OCI-LY1 (cell line): ENCODE measurements at regions not wholly inside any gene's neighbourhood (a gene's known extent, or its start where the extent isn't known, plus 50 kb on each side); places are given as distances from the start of the nearest gene placed in this dataset.

Experiments
- H2AFZ ChIP-seq: fragments of 200-600 bp; sonication (generic), shearing (Covaris generic); 2 replicates; pipeline ENCODE4 v1.6.0; 2014; ENCODE audit warnings: antibody characterized with exemption, mild to moderate bottlenecking, low read length
- H3F3A ChIP-seq: fragments of 200-600 bp; sonication (generic), shearing (Covaris generic); 2 replicates; pipeline ENCODE4 v1.6.0; 2014; ENCODE audit warnings: mild to moderate bottlenecking, antibody characterized with exemption, low read length, moderate library complexity; ENCODE audit not compliant: insufficient read depth
- H3K27ac ChIP-seq: fragments of 200-600 bp; sonication (generic); 2 replicates; pipeline ENCODE4 v1.5.1; 2014; ENCODE audit warnings: low read length, mixed run types, mild to moderate bottlenecking, low read depth; ENCODE audit not compliant: poor library complexity, severe bottlenecking
- H3K27me3 ChIP-seq: fragments of 200-600 bp; sonication (generic); 2 replicates; pipeline ENCODE4 v1.6.0; 2014; ENCODE audit warnings: antibody characterized with exemption, mild to moderate bottlenecking, low read length, moderate library complexity; ENCODE audit not compliant: insufficient read depth
- H3K36me3 ChIP-seq: fragments of 200-600 bp; sonication (generic); 2 replicates; pipeline ENCODE4 v1.6.1; 2014; ENCODE audit warnings: mild to moderate bottlenecking, antibody characterized with exemption, low read length, moderate library complexity, mixed read lengths; ENCODE audit not compliant: insufficient read depth
- H3K4me1 ChIP-seq: fragments of 200-600 bp; sonication (generic); 2 replicates; pipeline ENCODE4 v1.5.1; 2014; ENCODE audit warnings: mild to moderate bottlenecking, low read length, moderate library complexity; ENCODE audit not compliant: insufficient read depth, severe bottlenecking
- H3K4me2 ChIP-seq: fragments of 200-600 bp; sonication (generic), shearing (Covaris generic); 2 replicates; pipeline ENCODE4 v1.6.1; 2014; ENCODE audit warnings: low read length
- H3K4me3 ChIP-seq: fragments of 200-600 bp; sonication (generic); 2 replicates; pipeline ENCODE4 v1.5.1; 2014; ENCODE audit warnings: low read length, low read depth, mild to moderate bottlenecking, mixed read lengths; ENCODE audit not compliant: poor library complexity, severe bottlenecking
- H3K79me2 ChIP-seq: fragments of 200-600 bp; shearing (Covaris generic); 2 replicates; pipeline ENCODE4 v1.6.1; 2016; ENCODE audit warnings: mixed run types, low read length, mixed read lengths; ENCODE audit not compliant: insufficient read depth
- H3K9ac ChIP-seq: fragments of 200-600 bp; sonication (generic), shearing (Covaris generic); 2 replicates; pipeline ENCODE4 v1.6.1; 2014; ENCODE audit warnings: mild to moderate bottlenecking, low read length, mixed read lengths
- H3K9me2 ChIP-seq: fragments of 200-600 bp; sonication (generic), shearing (Covaris generic); 2 replicates; pipeline ENCODE4 v1.6.1; 2014; ENCODE audit warnings: low read depth, mild to moderate bottlenecking, low read length, mixed read lengths
- H3K9me3 ChIP-seq: fragments of 200-600 bp; shearing (Covaris generic); 2 replicates; pipeline ENCODE4 v1.6.1; 2014; ENCODE audit warnings: low read length, mixed read lengths
- H4K20me1 ChIP-seq: fragments of 200-600 bp; sonication (generic), shearing (Covaris generic); 2 replicates; pipeline ENCODE4 v1.6.0; 2016; ENCODE audit warnings: mild to moderate bottlenecking, low read length; ENCODE audit not compliant: insufficient read depth
- CTCF ChIP-seq: fragments of 200-600 bp; sonication (generic), shearing (Covaris generic); IDR thresholded peaks from 2 replicates; pipeline ENCODE4 v1.5.1; 2017; ENCODE audit warnings: mild to moderate bottlenecking, antibody characterized with exemption, low read length, moderate library complexity, mixed read lengths
- EZH2 ChIP-seq: fragments of 200-600 bp; sonication (generic), shearing (Covaris generic); IDR thresholded peaks from 2 replicates; pipeline ENCODE4 v1.8.0; 2017; ENCODE audit warnings: borderline replicate concordance, mixed run types, mild to moderate bottlenecking, antibody characterized with exemption, low read length, moderate library complexity, mixed read lengths

GRCh38 chr6:119676230-119676629 is 326.7 kb upstream of the MAN1A1 start:
- no peaks in the 10 kb centered on the region for H3K27me3 ChIP-seq
- H2AFZ ChIP-seq, result no peak overlapping the region
- no peaks in the 10 kb centered on the region for H3K79me2 ChIP-seq
- H3K9me2 ChIP-seq, result no peaks in the 10 kb centered on the region
- no peak overlapping the region for H3K9ac ChIP-seq
- no peaks in the 10 kb centered on the region for H3K4me1 ChIP-seq
- no peak overlapping the region for H3K4me3 ChIP-seq
- no peaks in the 10 kb centered on the region for H3K36me3 ChIP-seq
- no peak overlapping the region for H3K27ac ChIP-seq
- TF ChIP-seq EZH2 (no peak), CTCF (no peak)
- no peaks in the 10 kb centered on the region for H3K9me3 ChIP-seq
- no peaks in the 10 kb centered on the region for H4K20me1 ChIP-seq
- no peak overlapping the region for H3K4me2 ChIP-seq
- H3F3A ChIP-seq, result no peaks in the 10 kb centered on the region

- Histone ChIP-seq H3K9ac (no peak overlapping the region), H3K79me2 (no peaks in the 10 kb centered on the region), H3F3A (no peaks in the 10 kb centered on the region), H3K9me2 (no peaks in the 10 kb centered on the region), H2AFZ (no peak overlapping the region), H3K4me2 (no peak overlapping the region), H3K36me3 (no peaks in the 10 kb centered on the region), H3K27ac (no peak overlapping the region), H3K4me3 (no peak overlapping the region), H3K27me3 (no peaks in the 10 kb centered on the region), H3K4me1 (no peaks in the 10 kb centered on the region), H4K20me1 (no peaks in the 10 kb centered on the region), H3K9me3 (no peaks in the 10 kb centered on the region)
- TF ChIP-seq EZH2, result no peak
- no peak for TF ChIP-seq CTCF
These were observed 324.2 kb upstream of the MAN1A1 start for GRCh38 chr6:119673741-119674140.

- H3K36me3 ChIP-seq, result no peaks in the 10 kb centered on the region
- H3K4me2 ChIP-seq, result no peak overlapping the region
- no peak overlapping the region for H3K9ac ChIP-seq
- H3K9me3 ChIP-seq, result no peaks in the 10 kb centered on the region
- TF ChIP-seq CTCF (no peak), EZH2 (no peak)
- H3F3A ChIP-seq, result no peaks in the 10 kb centered on the region
- H3K9me2 ChIP-seq, result no peaks in the 10 kb centered on the region
- no peak overlapping the region for H3K27ac ChIP-seq
- no peaks in the 10 kb centered on the region for H3K4me1 ChIP-seq
- no peak overlapping the region for H2AFZ ChIP-seq
- H4K20me1 ChIP-seq, result no peaks in the 10 kb centered on the region
- H3K4me3 ChIP-seq, result no peak overlapping the region
- H3K27me3 ChIP-seq, result no peaks in the 10 kb centered on the region
- H3K79me2 ChIP-seq, result no peaks in the 10 kb centered on the region
These were observed 323.2 kb upstream of the MAN1A1 start for GRCh38 chr6:119672725-119673124.
